SK-N-SH treated with all-trans-retinoic acid at 6 μM for 48 hours (cell line): ENCODE measurements at regions not wholly inside any gene's neighbourhood (a gene's known extent, or its start where the extent isn't known, plus 50 kb on each side); places are given as distances from the start of the nearest gene placed in this dataset.
A peak's percentile ranks its signal among the peaks of the same experiment; 100 is the strongest.

Experiments used
- ATAC-seq: fragments of 200-7000 bp; cut with Tn5 transposase; 3 replicates; pipeline ENCODE4 v1.9.1; 2020; ENCODE audit warnings: mild to moderate bottlenecking, moderate library complexity
- ARNTL ChIP-seq: fragments of 450-650 bp; formaldehyde crosslinking; IDR thresholded peaks from 2 replicates; pipeline ENCODE4 v1.5.0; 2020; ENCODE audit warnings: low read depth, mild to moderate bottlenecking, moderate library complexity, borderline replicate concordance
- CSDC2 ChIP-seq: fragments of 250-450 bp; sonication (Bioruptor Pico); IDR thresholded peaks from 2 replicates; pipeline ENCODE4 v1.5.0; 2020; ENCODE audit warnings: mild to moderate bottlenecking, moderate library complexity
- ESRRG ChIP-seq: fragments of 250-450 bp; sonication (Bioruptor Pico); IDR thresholded peaks from 2 replicates; pipeline ENCODE4 v1.6.1; 2021; ENCODE audit warnings: mild to moderate bottlenecking
- GLIS3 ChIP-seq: fragments of 250-450 bp; sonication (Bioruptor Pico); IDR thresholded peaks from 2 replicates; pipeline ENCODE4 v1.5.0; 2020; ENCODE audit warnings: mild to moderate bottlenecking, moderate library complexity
- ISL1 ChIP-seq: fragments of 250-450 bp; sonication (Bioruptor Pico); IDR thresholded peaks from 2 replicates; pipeline ENCODE4 v2.1.2; 2022; ENCODE audit warnings: mild to moderate bottlenecking, moderate library complexity
- POU6F1 ChIP-seq: fragments of 250-450 bp; sonication (Bioruptor Pico); IDR thresholded peaks from 2 replicates; pipeline ENCODE4 v1.8.0; 2021; ENCODE audit warnings: low read depth, mild to moderate bottlenecking, moderate library complexity, borderline replicate concordance
- PPARA ChIP-seq: fragments of 250-450 bp; sonication (Bioruptor Pico); IDR thresholded peaks from 2 replicates; pipeline ENCODE4 v1.5.0; 2020; ENCODE audit warnings: mild to moderate bottlenecking, borderline replicate concordance
- RARB ChIP-seq: fragments of 250-450 bp; sonication (Bioruptor Pico); IDR thresholded peaks from 2 replicates; pipeline ENCODE4 v1.8.0; 2021; ENCODE audit warnings: mild to moderate bottlenecking, moderate library complexity
- SNAI2 ChIP-seq: fragments of 250-450 bp; sonication (Bioruptor Pico); IDR thresholded peaks from 2 replicates; pipeline ENCODE4 v1.5.0; 2020; ENCODE audit warnings: mild to moderate bottlenecking, moderate library complexity
- TOX ChIP-seq: fragments of 250-450 bp; sonication (Bioruptor Pico); IDR thresholded peaks from 2 replicates; pipeline ENCODE4 v1.8.0; 2021; ENCODE audit warnings: mild to moderate bottlenecking, moderate library complexity, borderline replicate concordance
- TSHZ2 ChIP-seq: fragments of 250-450 bp; sonication (Bioruptor Pico); IDR thresholded peaks from 2 replicates; pipeline ENCODE4 v1.5.0; 2020; ENCODE audit warnings: mild to moderate bottlenecking, moderate library complexity
- ZC3H10 ChIP-seq: fragments of 250-450 bp; sonication (Bioruptor Pico); IDR thresholded peaks from 2 replicates; pipeline ENCODE4 v1.5.1; 2021; ENCODE audit warnings: mild to moderate bottlenecking, moderate library complexity
- ZFP3 ChIP-seq: fragments of 250-450 bp; sonication (Bioruptor Pico); IDR thresholded peaks from 2 replicates; pipeline ENCODE4 v1.5.0; 2020; ENCODE audit warnings: mild to moderate bottlenecking, moderate library complexity
- ZFP30 ChIP-seq: fragments of 450-650 bp; formaldehyde crosslinking; IDR thresholded peaks from 2 replicates; pipeline ENCODE4 v1.5.0; 2022; ENCODE audit warnings: mild to moderate bottlenecking, moderate library complexity
- ZNF565 ChIP-seq: fragments of 450-650 bp; formaldehyde crosslinking; conservative IDR thresholded peaks from 2 replicates; pipeline ENCODE4 v1.5.0; 2020; ENCODE audit warnings: low read depth, mild to moderate bottlenecking, moderate library complexity
- ZNF70 ChIP-seq: fragments of 450-650 bp; formaldehyde crosslinking; IDR thresholded peaks from 2 replicates; pipeline ENCODE4 v1.5.0; 2020; ENCODE audit warnings: mild to moderate bottlenecking, moderate library complexity
- ZNF8 ChIP-seq: fragments of 450-650 bp; formaldehyde crosslinking; IDR thresholded peaks from 2 replicates; pipeline ENCODE4 v1.5.0; 2020; ENCODE audit warnings: mild to moderate bottlenecking, moderate library complexity
- TF ChIP-seq, protein P1 (sequence below): fragments of 250-450 bp; sonication (Bioruptor Pico); IDR thresholded peaks from 2 replicates; pipeline ENCODE4 v1.8.0; 2020; ENCODE audit warnings: mild to moderate bottlenecking, moderate library complexity, borderline replicate concordance
- TF ChIP-seq, protein P2 (sequence below): fragments of 250-450 bp; sonication (Bioruptor Pico); IDR thresholded peaks from 2 replicates; pipeline ENCODE4 v1.5.1; 2020; ENCODE audit warnings: low read depth, mild to moderate bottlenecking, moderate library complexity

GRCh38 chr5:91443023-91443422, 59.9 kb upstream of the ARRDC3 start:
- peak; percentile 94 for ATAC-seq
- TF ChIP-seq TSHZ2 (CRISPR knock-in tag) = no peak
- no peak for TF ChIP-seq POU6F1
- TF ChIP-seq RARB (CRISPR knock-in tag) = no peak

GRCh38 chr5:91441082-91441481, 58.0 kb upstream of the ARRDC3 start:
- TF ChIP-seq ZNF8 = no peak
- TF ChIP-seq ESRRG = no peak
- no peak for TF ChIP-seq ZFP30 (CRISPR knock-in tag)
- no peak for TF ChIP-seq ZC3H10 (CRISPR knock-in tag)
- no peak for TF ChIP-seq TSHZ2 (CRISPR knock-in tag)
- no peak for TF ChIP-seq GLIS3 (CRISPR knock-in tag)
- TF ChIP-seq RARB (CRISPR knock-in tag) = no peak
- TF ChIP-seq PPARA (CRISPR knock-in tag) = no peak
- TF ChIP-seq ZNF70 (CRISPR knock-in tag) = no peak
- ATAC-seq = no peak

DNA sequence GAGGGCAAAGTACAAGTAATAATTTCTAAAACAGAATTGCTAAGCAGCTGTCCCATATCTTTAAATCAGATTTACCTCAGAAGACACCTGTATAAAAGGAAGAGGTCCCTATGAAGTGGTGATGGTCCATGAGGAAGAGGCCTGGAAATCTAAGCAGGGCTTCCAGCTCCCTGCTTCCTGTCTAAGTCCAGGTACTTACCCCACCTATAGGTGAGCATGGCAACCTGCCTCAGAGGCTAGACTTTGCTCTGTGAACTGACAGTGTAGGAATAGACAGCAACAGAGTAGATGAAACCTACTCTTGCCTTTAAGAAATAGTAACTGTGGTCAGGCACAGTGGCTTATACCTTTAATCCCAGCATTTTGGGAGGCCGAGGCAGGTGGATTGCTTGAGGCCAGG, 55.8 kb upstream of the ARRDC3 start:
- TF ChIP-seq ZNF565 (CRISPR knock-in tag) = no peak
- TF ChIP-seq ARNTL (CRISPR knock-in tag) = no peak
- no peak for TF ChIP-seq ZFP3 (CRISPR knock-in tag)
- TF ChIP-seq PPARA (CRISPR knock-in tag) = no peak
- TF ChIP-seq TOX (CRISPR knock-in tag) = no peak
- TF ChIP-seq ZFP30 (CRISPR knock-in tag) = no peak
- TF ChIP-seq SNAI2 (CRISPR knock-in tag) = no peak
- no peak for TF ChIP-seq CSDC2 (CRISPR knock-in tag)
- TF ChIP-seq, protein P1, sequence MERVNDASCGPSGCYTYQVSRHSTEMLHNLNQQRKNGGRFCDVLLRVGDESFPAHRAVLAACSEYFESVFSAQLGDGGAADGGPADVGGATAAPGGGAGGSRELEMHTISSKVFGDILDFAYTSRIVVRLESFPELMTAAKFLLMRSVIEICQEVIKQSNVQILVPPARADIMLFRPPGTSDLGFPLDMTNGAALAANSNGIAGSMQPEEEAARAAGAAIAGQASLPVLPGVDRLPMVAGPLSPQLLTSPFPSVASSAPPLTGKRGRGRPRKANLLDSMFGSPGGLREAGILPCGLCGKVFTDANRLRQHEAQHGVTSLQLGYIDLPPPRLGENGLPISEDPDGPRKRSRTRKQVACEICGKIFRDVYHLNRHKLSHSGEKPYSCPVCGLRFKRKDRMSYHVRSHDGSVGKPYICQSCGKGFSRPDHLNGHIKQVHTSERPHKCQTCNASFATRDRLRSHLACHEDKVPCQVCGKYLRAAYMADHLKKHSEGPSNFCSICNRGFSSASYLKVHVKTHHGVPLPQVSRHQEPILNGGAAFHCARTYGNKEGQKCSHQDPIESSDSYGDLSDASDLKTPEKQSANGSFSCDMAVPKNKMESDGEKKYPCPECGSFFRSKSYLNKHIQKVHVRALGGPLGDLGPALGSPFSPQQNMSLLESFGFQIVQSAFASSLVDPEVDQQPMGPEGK (CRISPR knock-in tag) = no peak
- TF ChIP-seq ZNF70 (CRISPR knock-in tag) = no peak
- TF ChIP-seq RARB (CRISPR knock-in tag) = no peak
- TF ChIP-seq ESRRG = no peak
- ATAC-seq = no peak

- ATAC-seq = no peak
- TF ChIP-seq ZNF70 (CRISPR knock-in tag) (no peak), RARB (CRISPR knock-in tag) (no peak), ZC3H10 (CRISPR knock-in tag) (no peak), ARNTL (CRISPR knock-in tag) (no peak)
Measured at GRCh38 chr5:91436241-91436640, 53.1 kb upstream of the ARRDC3 start.

GRCh38 chr5:91434348-91434747, 51.2 kb upstream of the ARRDC3 start:
- ATAC-seq = no peak

More at GRCh38 chr5:91434348-91434747, 51.2 kb upstream of the ARRDC3 start:
- TF ChIP-seq, protein P2, sequence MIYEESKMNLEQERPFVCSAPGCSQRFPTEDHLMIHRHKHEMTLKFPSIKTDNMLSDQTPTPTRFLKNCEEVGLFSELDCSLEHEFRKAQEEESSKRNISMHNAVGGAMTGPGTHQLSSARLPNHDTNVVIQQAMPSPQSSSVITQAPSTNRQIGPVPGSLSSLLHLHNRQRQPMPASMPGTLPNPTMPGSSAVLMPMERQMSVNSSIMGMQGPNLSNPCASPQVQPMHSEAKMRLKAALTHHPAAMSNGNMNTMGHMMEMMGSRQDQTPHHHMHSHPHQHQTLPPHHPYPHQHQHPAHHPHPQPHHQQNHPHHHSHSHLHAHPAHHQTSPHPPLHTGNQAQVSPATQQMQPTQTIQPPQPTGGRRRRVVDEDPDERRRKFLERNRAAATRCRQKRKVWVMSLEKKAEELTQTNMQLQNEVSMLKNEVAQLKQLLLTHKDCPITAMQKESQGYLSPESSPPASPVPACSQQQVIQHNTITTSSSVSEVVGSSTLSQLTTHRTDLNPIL = no peak
- TF ChIP-seq PPARA (CRISPR knock-in tag) (no peak), ISL1 (CRISPR knock-in tag) (no peak), ZFP30 (CRISPR knock-in tag) (no peak), TOX (CRISPR knock-in tag) (no peak), ZFP3 (CRISPR knock-in tag) (no peak), SNAI2 (CRISPR knock-in tag) (no peak), ZNF565 (CRISPR knock-in tag) (no peak)
